Activated CD8-positive, alpha-beta memory T cell treated with anti-CD3 and anti-CD28 coated beads for 36 hours (primary cell): ENCODE measurements at regions not wholly inside any gene's neighbourhood (a gene's known extent, or its start where the extent isn't known, plus 50 kb on each side); places are given as distances from the start of the nearest gene placed in this dataset.

Experiments used
- CTCF ChIA-PET: fragments of 350-600 bp; sonication (Branson Sonifier 250); formaldehyde crosslinking; loops from one replicate; lab custom pipeline; 2021; ENCODE audit warnings: antibody characterized with exemption; lab: Charles Lee
- POLR2A ChIA-PET: fragments of 350-600 bp; sonication (Branson Sonifier 250); formaldehyde crosslinking; loops from one replicate; lab custom pipeline; 2021; ENCODE audit warnings: antibody characterized with exemption; lab: Charles Lee

- POLR2A ChIA-PET: no interaction called here
- CTCF ChIA-PET: no interaction called here
Measured at GRCh38 chr7:144941127-144941526, 105.3 kb upstream of the TPK1 start.

DNA sequence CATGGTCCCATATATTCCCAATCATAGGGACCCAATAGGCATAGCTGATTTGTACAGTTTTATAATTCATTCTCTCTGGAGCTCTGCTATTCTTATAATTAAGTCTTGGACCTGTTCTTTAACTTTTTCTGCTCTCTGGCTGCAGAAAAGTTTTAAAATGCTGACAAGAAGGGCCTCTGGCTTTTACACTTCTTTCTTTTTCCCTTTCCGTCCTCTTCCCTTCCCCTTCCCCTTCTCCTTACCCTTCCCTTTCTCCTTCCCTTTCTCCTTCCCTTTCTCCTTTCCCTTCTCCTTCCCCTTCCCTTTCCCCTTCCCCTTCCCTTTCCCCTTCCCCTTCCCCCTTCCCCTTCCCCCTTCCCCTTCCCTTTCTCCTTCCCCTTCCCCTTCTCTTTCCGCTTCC, 101.3 kb upstream of the TPK1 start:
- POLR2A ChIA-PET: no interaction called here
- CTCF ChIA-PET: no interaction called here

GRCh38 chr7:144936314-144936713, 100.5 kb upstream of the TPK1 start:
- ChIA-PET POLR2A (no interaction called here), CTCF (no interaction called here)

DNA sequence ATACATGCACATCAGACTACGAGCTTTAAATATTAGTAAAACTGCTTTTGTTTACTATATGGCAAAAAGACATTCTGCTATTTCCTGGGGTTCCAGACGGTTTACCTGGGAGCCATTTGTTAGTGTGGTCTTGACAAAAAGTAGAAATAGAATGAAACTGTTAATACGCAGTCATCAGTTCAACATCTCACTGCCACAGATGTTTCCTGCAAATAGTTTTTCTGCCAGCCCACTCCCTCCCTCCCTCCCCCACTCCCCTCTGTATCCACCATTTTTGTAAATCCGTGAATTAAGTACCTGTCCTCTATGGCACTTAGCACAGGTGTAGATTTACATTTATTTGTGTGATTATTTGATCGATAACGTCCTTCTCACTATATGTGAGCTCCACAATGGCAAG, 74.6 kb upstream of the TPK1 start:
- CTCF ChIA-PET: no interaction called here

DNA sequence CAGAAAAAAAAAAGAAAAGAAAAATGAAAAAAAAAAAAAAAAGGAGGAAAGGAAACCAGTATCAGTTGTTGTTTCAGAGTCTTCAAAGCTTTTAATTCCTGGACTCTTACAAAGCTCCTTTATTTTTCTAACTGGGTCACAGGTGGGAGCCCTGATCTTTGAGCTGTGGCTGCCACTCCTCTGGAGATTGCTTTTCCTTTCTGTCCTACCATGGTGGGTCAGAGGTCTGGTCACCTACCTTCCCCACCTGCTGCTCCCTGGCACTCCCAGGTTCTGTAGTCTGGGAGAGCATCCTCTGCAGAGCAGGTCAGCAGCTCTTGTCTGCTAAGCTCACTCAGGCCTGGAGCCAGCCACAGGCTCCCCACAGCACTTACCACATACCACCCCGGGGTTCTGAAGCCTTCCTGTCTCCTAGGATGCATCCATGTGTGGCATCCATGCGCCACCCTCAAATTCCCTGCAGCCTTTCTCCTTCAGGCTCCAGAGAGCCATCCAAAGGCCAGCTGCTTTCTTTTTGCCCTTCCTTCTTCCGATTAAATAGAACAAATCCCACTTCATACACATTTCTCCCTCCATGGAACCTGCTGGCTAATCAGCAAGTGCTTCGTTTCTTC, 73.2 kb upstream of the TPK1 start:
- ChIA-PET POLR2A (no interaction called here), CTCF (interaction anchor here (0.6 kb wide), 1 partner anchor 133 kb away, joined by 3 read pairs; no protein-coding TSS in a partner anchor)

More for the DNA sequence above, 74.6 kb upstream of the TPK1 start:
- POLR2A ChIA-PET: no interaction called here

GRCh38 chr7:144908324-144908723, 72.5 kb upstream of the TPK1 start:
- CTCF ChIA-PET: interaction anchor here (0.6 kb wide), 1 partner anchor 134 kb away, joined by 3 read pairs; no protein-coding TSS in a partner anchor
- POLR2A ChIA-PET: no interaction called here

DNA sequence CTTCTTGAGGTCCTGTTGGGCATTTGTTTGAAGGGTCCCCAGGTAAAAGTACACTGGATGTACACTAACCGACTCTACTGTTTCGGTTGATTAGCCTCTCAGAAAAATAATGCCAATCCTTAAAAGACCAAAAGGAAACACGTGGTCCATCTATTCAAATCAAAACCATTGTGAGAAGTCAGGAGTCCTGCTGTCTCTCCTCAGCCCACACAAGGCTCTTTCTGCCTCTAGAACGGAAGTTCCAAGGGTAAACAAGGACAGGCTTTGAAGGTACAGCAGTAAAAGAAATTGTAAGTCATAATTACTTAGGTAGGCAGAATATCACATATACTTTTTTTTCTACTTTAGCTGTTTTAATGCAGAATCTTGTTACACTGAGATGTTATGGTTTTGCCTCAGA, 71.7 kb upstream of the TPK1 start:
- CTCF ChIA-PET: no interaction called here
- POLR2A ChIA-PET: no interaction called here

DNA sequence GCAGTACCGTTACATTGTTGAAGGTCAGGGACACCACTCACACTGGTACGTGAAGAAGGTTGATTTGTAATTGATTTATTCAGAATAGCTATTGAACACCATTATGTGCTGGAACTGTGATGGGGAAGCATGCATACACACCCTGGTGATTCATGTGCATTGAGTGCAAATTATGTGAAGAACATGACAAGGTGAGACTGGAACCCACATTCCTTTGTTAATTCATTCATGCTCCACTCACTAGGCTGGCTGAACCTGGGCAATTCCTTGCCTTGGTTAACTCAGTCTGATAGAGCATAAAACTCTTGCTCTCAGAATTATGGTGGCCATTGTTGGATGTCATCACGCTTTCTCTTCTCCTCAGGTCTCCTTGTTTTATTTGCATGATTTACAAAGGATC, 67.3 kb upstream of the TPK1 start:
- POLR2A ChIA-PET: no interaction called here
- CTCF ChIA-PET: no interaction called here

- ChIA-PET POLR2A (no interaction called here), CTCF (no interaction called here)
Measured at GRCh38 chr7:144892761-144893160, 56.9 kb upstream of the TPK1 start.
